Keratinocyte (primary cell): ENCODE measurements at regions not wholly inside any gene's neighbourhood (a gene's known extent, or its start where the extent isn't known, plus 50 kb on each side); places are given as distances from the start of the nearest gene placed in this dataset.

ENCODE experiments used
- DNase-seq: peaks from one replicate; pipeline ENCODE4 v3.0.0-alpha.2; 2011; ENCODE audit warnings: low read depth, missing footprints, low spot score
- FAIRE-seq: peaks from 2 replicates; lab custom pipeline; 2011; peaks lifted over from hg19 to GRCh38; lab: Jason Lieb, UNC
- H2AFZ ChIP-seq: 2 replicates; pipeline ENCODE4 v1.6.0; 2012; ENCODE audit warnings: low read length, control low read depth, inconsistent platforms; ENCODE audit not compliant: control insufficient read depth
- H3K27ac ChIP-seq: 2 replicates; pipeline ENCODE4 v1.5.1; 2011; ENCODE audit warnings: low read length; ENCODE audit not compliant: control insufficient read depth, insufficient read depth
- H3K27me3 ChIP-seq: 3 replicates; pipeline ENCODE4 v1.6.0; 2011; ENCODE audit warnings: low read length; ENCODE audit not compliant: control insufficient read depth, insufficient read depth; ENCODE audit errors: extremely low read depth
- H3K36me3 ChIP-seq, 2 experiments: 2 replicates in 1 of 2; 3 replicates in 1 of 2; pipeline ENCODE4 v1.5.1; 2011; ENCODE audit warnings: low read length in 2 of 2, mild to moderate bottlenecking in 1 of 2; ENCODE audit not compliant: control insufficient read depth in 2 of 2, insufficient read depth in 2 of 2; ENCODE audit errors: extremely low read depth in 1 of 2
- H3K4me1 ChIP-seq: 3 replicates; pipeline ENCODE4 v1.5.1; 2011; ENCODE audit warnings: low read length; ENCODE audit not compliant: control insufficient read depth, insufficient read depth; ENCODE audit errors: extremely low read depth
- H3K4me2 ChIP-seq: 3 replicates; pipeline ENCODE4 v1.6.0; 2011; ENCODE audit warnings: low read depth, low read length; ENCODE audit not compliant: control insufficient read depth, insufficient read depth; ENCODE audit errors: extremely low read depth
- H3K4me3 ChIP-seq, 3 experiments: fragments of 200-600 bp in 1 of 3; sonication (generic) in 1 of 3; 2 replicates in 2 of 3; 3 replicates in 1 of 3; pipeline ENCODE4 v1.5.1; 2011 to 2016; ENCODE audit warnings: low read length in 3 of 3, mild to moderate bottlenecking in 3 of 3, control low read depth in 2 of 3, inconsistent platforms in 1 of 3, low read depth in 1 of 3, mixed read lengths in 1 of 3, mixed run types in 1 of 3, moderate library complexity in 1 of 3; ENCODE audit not compliant: control insufficient read depth in 2 of 3, insufficient read depth in 2 of 3; ENCODE audit errors: extremely low read depth in 1 of 3
- H3K79me2 ChIP-seq: 2 replicates; pipeline ENCODE4 v1.6.0; 2012; ENCODE audit warnings: low read length; ENCODE audit not compliant: control insufficient read depth, insufficient read depth
- H3K9ac ChIP-seq: 3 replicates; pipeline ENCODE4 v1.6.0; 2011; ENCODE audit warnings: low read length; ENCODE audit not compliant: control insufficient read depth, insufficient read depth; ENCODE audit errors: extremely low read depth
- H3K9me1 ChIP-seq: 3 replicates; pipeline ENCODE4 v1.6.0; 2011; ENCODE audit warnings: low read length; ENCODE audit not compliant: control insufficient read depth, insufficient read depth; ENCODE audit errors: extremely low read depth
- H3K9me3 ChIP-seq: 2 replicates; pipeline ENCODE4 v1.5.1; 2012; ENCODE audit warnings: low read depth, low read length; ENCODE audit not compliant: control insufficient read depth
- H4K20me1 ChIP-seq: 3 replicates; pipeline ENCODE4 v1.6.0; 2011; ENCODE audit warnings: low read length; ENCODE audit not compliant: control insufficient read depth, insufficient read depth; ENCODE audit errors: extremely low read depth
- CTCF ChIP-seq, 3 experiments: IDR thresholded peaks in 1 of 3; conservative IDR thresholded peaks in 1 of 3; optimal IDR thresholded peaks in 1 of 3; 2 replicates in 2 of 3; 3 replicates in 1 of 3; pipeline versions ENCODE3 to v1.5.1; 2011; ENCODE audit warnings: low read length in 3 of 3, mild to moderate bottlenecking in 3 of 3, moderate library complexity in 2 of 3, control low read depth in 1 of 3, inconsistent platforms in 1 of 3; ENCODE audit not compliant: insufficient read depth in 2 of 3; ENCODE audit errors: extremely low read depth in 1 of 3
- EZH2 ChIP-seq: IDR thresholded peaks from one replicate; pipeline ENCODE4 v1.6.1; 2012; ENCODE audit warnings: inconsistent platforms, mild to moderate bottlenecking, low read length, moderate library complexity
- dilution Hi-C: fragments of 300-500 bp; cut with MboI; formaldehyde crosslinking; loops from one replicate; pipeline ENCODE4 v1.7.0; 2020; ENCODE audit warnings: low sequenced_read_pairs; ENCODE audit not compliant: extremely low pct_ligation_motif_present

GRCh38 chr21:43274946-43275310 lies 106.1 kb downstream of the CRYAA start:
- Histone ChIP-seq H3K36me3 (no peaks in the 10 kb centered on the region), H3K4me3 (no peak overlapping the region), H3K27me3 (peaks cover 60% of the 10 kb centered on the region), H3K4me1 (no peaks in the 10 kb centered on the region), H3K9me1 (no peaks in the 10 kb centered on the region), H4K20me1 (no peaks in the 10 kb centered on the region), H2AFZ (no peak overlapping the region), H3K4me2 (no peak overlapping the region), H3K27ac (no peak overlapping the region), H3K9me3 (no peaks in the 10 kb centered on the region), H3K9ac (no peak overlapping the region), H3K79me2 (no peaks in the 10 kb centered on the region)
- TF ChIP-seq EZH2 (no peak), CTCF (optimal IDR thresholded peaks at IDR 0.05 in 1 of 3, IDR thresholded peaks at IDR 0.05 in 1 of 3, conservative IDR thresholded peaks at IDR 0.05 in 1 of 3; ENCODE audit: extremely low read depth in 1 of 3, insufficient read depth in 2 of 3, low read length in 3 of 3) (no peak)
- FAIRE-seq (no peak), DNase-seq (no peak)
- dilution Hi-C loops, result no loop called here

- Histone ChIP-seq H3K36me3 (no peaks in the 10 kb centered on the region), H3K4me3 (no peak overlapping the region), H3K79me2 (no peaks in the 10 kb centered on the region), H3K9me1 (no peaks in the 10 kb centered on the region), H3K27ac (no peak overlapping the region), H2AFZ (no peak overlapping the region), H4K20me1 (no peaks in the 10 kb centered on the region), H3K9me3 (no peaks in the 10 kb centered on the region), H3K9ac (no peak overlapping the region), H3K4me1 (no peaks in the 10 kb centered on the region), H3K4me2 (no peak overlapping the region), H3K27me3 (peaks cover 60% of the 10 kb centered on the region)
- FAIRE-seq, result no peak
- dilution Hi-C loops, result no loop called here
- DNase-seq, result no peak
- TF ChIP-seq EZH2 (no peak), CTCF (optimal IDR thresholded peaks at IDR 0.05 in 1 of 3, IDR thresholded peaks at IDR 0.05 in 1 of 3, conservative IDR thresholded peaks at IDR 0.05 in 1 of 3; ENCODE audit: extremely low read depth in 1 of 3, insufficient read depth in 2 of 3, low read length in 3 of 3) (no peak)
These were observed 105.5 kb downstream of the CRYAA start for GRCh38 chr21:43274022-43274945.
